Esophagus mucosa (tissue), 1 donor: ENCODE measurements at regions not wholly inside any gene's neighbourhood (a gene's known extent, or its start where the extent isn't known, plus 50 kb on each side); places are given as distances from the start of the nearest gene placed in this dataset.
A peak's percentile ranks its signal among the peaks of the same experiment; 100 is the strongest.
"Not testable (repeated sequence)": the region's sequence is repeated elsewhere in the genome, so short reads cannot be mapped to it uniquely, and the experiment has no call there.

Experiments used
- ATAC-seq: fragments of 200-7000 bp; cut with Tn5 transposase; one replicate; pipeline ENCODE4 v1.9.1; 2020
- donor health status: DM: yes; HTN: yes; CAD: no.

DNA sequence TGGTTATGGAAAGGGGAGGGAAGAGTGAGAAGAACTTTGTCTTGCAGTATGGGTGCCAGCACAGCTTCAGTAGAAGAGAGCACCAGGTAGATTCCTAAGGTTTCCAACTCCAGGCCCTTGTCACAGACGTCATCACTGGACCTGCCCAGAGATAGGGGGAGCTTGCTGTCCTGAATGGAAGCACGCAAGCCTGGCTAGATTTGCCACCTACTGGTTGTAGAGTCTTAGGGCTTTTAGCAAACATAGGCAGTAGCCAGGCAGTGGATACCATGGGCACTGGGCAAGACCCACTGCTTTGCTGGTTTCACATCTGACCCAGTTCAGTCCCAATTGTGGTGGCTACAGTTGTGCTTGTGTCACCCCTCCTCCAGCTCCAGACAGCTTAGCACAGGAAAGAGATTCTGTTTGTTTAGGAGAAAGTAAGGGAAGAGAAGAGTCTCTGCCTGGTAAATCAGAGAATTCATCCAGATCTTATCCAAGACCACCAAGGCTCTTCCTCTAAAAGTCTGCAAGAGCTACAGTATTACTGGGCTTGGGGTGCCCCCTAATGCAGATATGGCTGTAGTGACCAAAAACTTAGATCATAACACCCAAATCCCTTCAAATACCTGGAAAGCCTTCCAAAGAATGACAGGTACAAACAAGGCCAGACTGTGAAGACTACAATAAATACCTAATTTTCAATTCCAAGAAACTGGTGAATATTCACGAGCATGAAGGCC lies 158.9 kb downstream of the HINT1 start:
- ATAC-seq = no peak

DNA sequence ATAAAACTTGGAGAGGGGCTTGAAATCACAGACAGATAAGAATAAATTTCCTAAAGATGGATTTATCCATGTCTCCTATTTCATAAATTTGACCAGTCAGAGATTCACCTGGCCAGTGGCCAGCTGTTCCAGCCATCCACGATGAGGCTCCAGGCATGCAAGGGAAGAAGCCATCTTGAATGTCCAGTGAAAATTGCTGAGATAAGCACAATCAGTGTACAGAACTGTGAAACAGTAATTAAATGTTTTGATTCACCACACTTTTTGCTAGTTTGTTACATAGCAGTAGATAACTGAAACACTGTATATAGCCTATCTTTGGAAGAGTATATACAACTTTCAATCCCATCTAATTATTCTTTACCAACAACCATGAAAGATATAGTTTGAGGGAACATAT lies 163.5 kb downstream of the HINT1 start:
- no peak for ATAC-seq

GRCh38 chr5:131000289-131000688 lies 164.8 kb downstream of the HINT1 start:
- no peak for ATAC-seq

GRCh38 chr5:130996720-130997119 lies 168.3 kb downstream of the HINT1 start:
- not testable (repeated sequence) for ATAC-seq

DNA sequence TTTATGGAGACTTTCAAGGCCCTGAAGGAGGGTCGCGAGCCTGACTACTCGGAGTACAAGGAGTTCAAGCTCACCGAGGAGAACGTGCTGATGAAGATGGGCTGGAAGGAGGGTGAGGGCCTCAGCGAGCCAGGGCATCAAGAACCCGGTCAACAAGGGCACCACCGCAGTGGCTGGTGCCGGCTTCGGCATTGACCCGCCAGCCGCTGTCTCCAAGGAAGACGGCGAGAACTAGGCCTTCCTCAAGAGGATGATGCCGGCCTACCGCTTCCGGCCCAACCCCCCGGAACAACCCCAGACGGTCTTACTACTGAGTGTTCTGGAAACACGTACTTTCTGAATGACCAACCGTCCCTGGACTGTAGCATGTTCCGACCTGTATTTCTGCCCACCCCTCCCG lies 169.2 kb downstream of the HINT1 start:
- no peak for ATAC-seq

DNA sequence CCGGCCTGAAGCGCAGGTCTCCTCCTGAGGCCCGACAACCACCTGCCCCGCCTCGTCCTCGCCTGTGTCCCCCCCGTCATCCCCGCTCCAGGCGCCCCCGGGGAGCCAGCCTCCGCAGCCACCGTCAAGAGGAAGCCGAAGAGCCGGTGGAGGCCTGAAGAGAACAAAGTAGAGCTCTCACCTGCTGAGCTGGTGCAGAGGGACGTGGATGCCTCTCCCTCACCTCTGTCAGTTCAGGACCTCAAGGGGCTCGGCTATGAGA lies 169.9 kb downstream of the HINT1 start:
- ATAC-seq = no peak

DNA sequence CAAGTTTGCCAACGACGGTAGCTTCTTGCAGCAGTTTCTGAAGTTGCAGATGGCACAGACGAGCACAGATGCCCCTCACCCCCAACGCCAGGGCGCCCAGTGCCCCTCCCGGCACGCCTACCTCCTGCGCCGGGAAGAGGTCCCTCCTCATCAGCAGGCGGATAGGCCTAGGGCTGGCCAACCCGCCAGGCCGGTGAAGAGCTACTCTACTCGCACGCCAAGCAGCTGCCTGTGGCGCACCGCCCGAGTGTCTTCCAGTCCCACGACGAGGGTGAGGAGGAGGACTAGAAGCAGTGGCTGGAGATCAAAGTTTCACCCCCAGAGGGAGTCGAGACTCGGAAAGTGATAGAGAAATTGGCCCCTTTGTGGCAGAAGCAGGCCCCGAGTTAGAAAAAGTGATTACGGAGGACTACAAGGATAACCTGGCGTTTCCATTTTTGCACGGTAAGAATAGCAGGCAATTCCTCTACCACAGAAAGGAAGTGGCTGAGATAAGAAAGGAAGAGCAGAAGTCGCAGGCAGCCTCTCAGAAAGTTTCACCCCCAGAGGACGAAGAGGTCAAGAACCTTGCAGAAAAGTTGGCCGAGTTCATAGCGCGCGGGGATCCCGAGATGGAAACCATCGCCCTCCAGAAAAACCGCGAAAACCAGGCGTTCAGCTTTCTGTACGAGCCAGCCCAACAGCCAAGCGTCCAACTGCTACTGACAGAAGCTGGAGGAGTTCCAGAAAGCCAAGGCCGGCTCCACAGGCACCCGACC lies 170.4 kb downstream of the HINT1 start:
- no peak for ATAC-seq

DNA sequence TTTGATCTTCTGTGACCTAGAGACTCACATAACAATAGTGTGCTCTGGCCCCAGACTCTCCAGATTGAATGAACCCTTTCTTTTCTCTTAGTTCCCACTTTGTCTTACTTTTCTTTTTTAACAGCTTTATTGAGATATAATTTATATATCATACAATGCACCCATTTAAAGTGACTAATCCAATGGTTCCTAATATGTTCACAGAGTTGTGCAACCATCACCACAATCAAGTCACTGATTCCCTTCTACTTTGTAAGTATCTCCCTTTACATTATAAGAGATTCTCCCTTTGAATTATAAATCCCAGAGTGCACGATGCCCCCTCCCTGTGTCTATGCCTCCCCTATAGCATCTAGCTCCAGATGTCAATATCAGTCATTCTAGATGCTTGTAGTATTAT lies 172.4 kb downstream of the HINT1 start:
- ATAC-seq = no peak

- no peak for ATAC-seq
These were observed 173.0 kb downstream of the HINT1 start for GRCh38 chr5:130992095-130992494.

DNA sequence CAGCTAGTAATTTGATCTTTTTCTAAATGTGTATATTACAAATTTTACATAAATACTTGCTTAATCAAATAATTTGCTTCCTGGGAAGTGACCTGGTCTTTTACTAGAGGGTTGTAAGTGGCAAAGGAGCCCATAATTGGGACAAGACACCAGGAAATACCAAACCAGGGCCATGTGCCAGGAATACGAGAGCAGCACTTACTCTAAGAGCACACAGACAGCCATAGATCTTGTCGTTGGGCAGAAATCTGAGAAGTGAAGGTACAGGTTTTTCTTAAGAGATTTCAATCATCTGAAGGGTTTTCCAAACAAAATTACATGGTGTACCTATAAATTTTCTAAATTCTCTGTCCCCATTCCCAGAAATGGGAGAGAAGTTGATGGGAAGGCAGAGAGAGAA lies 179.3 kb downstream of the HINT1 start:
- no peak for ATAC-seq

DNA sequence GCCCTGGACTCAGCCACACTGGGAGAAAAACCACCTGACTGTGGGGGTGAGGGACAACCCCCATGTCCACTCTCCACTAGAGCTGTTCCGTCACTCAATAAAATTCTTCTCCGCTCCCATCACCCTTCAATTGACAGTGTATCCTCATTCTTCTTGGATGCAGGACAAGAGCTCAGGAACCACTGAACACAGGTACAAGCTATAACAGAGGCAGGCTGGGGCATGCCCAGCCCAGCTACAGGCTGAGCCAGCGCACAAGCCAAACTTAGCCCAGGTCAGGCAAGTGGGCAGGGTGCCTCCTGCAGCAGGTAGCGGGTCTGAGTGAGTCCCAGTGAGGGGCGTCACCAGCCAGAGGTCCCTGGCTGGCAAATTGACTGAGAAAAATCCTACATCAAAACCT lies 183.4 kb downstream of the HINT1 start:
- ATAC-seq = peak; percentile 66

DNA sequence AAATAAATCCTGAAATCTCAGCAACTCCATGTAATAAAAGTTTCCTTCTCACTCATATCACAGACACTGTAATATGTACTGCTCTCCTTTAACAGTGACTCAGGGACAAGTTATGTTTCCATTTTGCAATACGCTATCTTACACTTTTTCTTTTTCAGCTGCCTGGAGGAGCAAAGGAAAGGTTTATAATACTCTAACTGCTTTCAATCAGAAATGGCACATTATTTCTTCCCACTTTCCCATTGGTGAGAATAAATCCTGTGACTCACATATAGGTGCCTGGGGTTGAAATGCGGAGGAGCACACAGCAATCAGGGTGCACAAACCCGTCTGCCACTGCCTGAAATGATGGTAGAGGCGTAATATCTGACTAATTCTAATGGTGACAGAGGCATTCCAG lies 186.6 kb downstream of the HINT1 start:
- peak; percentile 81 for ATAC-seq

- ATAC-seq = no peak
These were observed 188.6 kb downstream of the HINT1 start for GRCh38 chr5:130976493-130976892.

GRCh38 chr5:130975847-130976246 lies 189.2 kb downstream of the HINT1 start:
- no peak for ATAC-seq

DNA sequence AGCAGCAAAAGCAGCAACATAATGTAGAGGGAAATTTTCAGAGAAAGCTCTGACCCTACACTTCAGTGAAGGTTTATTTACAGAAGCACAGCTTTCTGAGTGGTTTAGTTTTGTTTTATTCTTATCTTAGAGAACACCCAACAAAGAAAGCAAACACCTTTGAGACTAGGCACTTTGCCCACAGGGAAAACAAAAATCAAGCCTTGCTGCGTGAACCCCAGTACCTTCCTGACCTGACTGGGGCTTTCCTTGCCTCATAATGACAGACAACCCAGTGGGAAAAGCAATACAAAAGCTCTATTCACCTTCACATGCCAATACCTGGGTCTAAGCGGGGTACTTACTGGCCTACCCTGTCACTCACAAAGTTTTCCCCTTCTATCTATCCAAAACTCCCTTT lies 189.8 kb downstream of the HINT1 start:
- ATAC-seq = no peak

DNA sequence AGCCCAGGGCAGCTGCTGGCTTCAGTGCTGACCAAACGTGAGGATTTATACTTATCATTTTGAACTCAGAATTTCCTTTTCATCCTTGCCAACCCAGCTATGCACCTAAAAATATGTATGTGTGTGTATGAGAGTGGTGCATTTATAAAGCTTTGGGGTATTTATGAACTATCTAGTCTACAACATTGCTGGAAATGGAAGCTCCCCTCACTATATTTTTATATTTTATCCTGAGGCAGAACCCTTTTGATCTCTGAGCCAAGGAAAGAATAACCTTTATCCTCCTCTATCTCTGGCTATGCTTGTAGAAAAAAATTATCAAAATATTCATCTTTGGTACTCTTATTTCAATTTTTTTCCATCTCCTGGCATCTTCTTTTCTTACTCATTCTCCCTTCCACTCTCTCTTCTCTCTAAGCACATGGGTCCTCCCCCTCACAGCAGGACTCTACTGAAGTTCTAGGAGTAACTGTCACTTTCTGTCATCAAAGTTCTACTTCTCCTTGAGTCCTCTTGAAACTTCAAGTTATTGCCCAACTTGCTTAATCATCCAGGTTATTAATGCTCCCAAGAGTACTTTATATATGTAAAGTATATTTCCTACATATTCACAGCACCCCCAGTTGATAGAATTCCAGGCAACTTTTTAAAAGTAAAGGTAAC lies 190.9 kb downstream of the HINT1 start:
- ATAC-seq = no peak

- no peak for ATAC-seq
These were observed 198.0 kb downstream of the HINT1 start for GRCh38 chr5:130966990-130967525.

DNA sequence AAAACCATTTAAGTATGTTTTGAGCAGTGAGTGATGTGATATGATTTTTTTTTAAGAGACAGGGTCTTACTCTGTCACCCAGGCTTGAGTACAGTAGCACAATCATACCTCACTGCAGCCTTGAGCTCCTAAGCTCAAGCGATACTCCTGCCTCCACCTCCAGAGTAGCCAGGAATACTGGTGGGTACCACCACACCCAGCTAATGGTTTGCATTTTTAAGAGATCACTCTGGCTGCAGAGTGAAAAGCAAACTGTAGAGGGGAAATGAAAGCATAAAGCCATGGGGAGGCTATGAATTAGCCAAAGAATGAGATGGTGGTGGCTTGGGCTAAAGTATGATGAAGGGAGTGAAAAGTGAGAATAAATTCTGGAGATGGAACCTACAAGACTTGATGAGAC lies 199.1 kb downstream of the HINT1 start:
- ATAC-seq = no peak

- ATAC-seq = no peak
These were observed 199.7 kb downstream of the HINT1 start for GRCh38 chr5:130965360-130965759.

DNA sequence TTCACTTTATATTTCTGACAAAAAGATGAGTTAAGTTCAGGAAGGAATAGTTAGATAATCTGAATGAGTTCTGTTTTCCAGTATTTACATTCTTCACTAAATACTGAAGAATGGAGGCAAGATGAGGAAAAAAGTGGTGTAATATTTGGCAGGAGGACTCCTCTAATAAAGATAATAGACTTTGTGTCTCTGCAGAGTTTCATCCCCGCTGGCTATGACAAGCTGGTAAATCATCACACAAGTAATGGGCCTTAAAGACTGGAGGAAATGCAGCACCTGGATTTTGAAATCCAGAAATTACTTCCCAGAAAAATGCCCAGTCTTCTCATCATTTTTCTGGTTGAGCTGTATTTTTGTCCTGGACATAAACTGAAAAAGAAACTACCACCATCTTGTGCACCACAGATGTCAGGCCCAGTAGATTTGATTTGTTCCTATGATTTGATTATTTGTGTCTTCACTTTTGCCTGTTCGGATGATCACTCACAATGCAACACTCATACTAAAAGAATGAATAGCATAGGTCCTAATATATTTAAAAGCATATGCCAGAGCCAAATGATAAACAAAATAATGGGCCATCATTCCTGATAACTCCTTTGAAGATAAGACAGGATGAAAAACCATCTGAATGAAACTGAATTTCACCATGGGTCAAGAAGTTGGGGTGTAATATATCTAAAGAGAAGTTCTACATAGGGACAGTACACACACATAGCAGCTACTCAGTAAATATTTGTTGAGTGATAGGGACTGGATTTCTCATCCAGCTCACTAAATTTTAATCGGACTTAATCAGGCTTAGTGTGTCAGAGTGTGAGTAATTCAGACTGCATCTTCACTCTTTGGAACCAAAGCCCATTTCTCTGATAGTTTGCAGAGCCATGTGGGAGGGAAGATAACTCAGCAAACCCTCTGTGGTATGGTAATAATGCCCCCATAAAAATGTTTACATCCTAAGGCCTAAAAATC lies 200.5 kb downstream of the HINT1 start:
- ATAC-seq = no peak

GRCh38 chr5:130963798-130964197 lies 201.3 kb downstream of the HINT1 start:
- ATAC-seq = no peak

DNA sequence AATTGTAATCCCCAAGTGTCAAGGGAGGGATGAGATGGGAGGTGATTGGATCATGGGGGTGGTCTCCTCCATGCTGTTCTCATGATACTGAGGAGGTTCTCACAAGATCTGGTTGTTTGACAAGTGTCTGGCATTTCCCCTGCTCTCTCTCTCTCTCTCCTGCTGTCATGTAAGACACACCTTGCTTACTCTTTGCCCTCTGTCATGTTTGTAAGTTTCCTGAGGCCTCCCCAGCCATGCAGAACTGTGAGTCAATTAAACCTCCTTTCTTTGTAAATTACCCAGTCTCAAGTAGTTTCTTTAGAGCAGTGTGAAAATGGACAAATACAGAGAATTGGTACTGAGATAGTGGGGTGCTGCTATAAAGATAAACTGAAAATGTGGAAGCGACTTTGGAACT lies 207.9 kb downstream of the HINT1 start:
- ATAC-seq = no peak

DNA sequence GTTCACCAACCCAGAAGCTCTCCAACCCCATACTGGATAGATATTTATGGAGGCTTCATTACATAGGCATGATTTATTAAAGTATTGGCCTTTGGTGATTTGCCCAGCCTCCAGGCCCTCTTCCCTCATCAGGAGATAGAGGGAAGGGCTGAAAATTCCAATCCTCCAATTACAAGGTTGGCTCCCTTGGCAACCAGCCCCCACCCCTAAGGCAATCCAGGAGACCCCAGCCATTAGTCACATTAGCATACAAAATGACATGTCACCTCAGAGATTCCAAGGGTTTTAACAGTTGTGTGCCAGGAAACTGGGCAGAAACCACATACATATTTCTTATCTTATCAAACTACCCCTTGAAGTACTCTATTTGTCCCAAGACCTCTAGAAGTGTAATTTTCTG lies 210.0 kb downstream of the HINT1 start:
- ATAC-seq = no peak
